ENCODE measurements at regions not wholly inside any gene's neighbourhood (a gene's known extent, or its start where the extent isn't known, plus 50 kb on each side); places are given as distances from the start of the nearest gene placed in this dataset.
A peak's percentile ranks its signal among the peaks of the same experiment; 100 is the strongest.
"Not testable (repeated sequence)": the region's sequence is repeated elsewhere in the genome, so short reads cannot be mapped to it uniquely, and the experiment has no call there.

GRCh38 chr3:139107424-139108252 is 62.9 kb upstream of the PRR23C start:
- Histone ChIP-seq H3K4me1 (ENCODE audit: control insufficient read depth, insufficient read depth, low read length) (no peaks in the 10 kb centered on the region), H3K9me3 (ENCODE audit: control insufficient read depth, insufficient read depth, low read length) (no peaks in the 10 kb centered on the region), H3K27me3 (ENCODE audit: control insufficient read depth, insufficient read depth, low read length) (no peaks in the 10 kb centered on the region), H3K4me3 (ENCODE audit: low read length) (no peak overlapping the region), H3K27ac (ENCODE audit: low read length) (no peak overlapping the region), H3K36me3 (ENCODE audit: control insufficient read depth, insufficient read depth, low read length) (no peaks in the 10 kb centered on the region)
- WGBS (ENCODE audit: insufficient coverage, insufficient read length) = no CpG with 5 or more reads among the region's 13 CpGs
- DNase-seq (ENCODE audit: low read depth, low spot score) = no peak

- WGBS (ENCODE audit: insufficient coverage, insufficient read length) = no CpG with 5 or more reads among the region's 4 CpGs
- no peaks in the 10 kb centered on the region for H3K36me3 ChIP-seq (ENCODE audit: control insufficient read depth, insufficient read depth, low read length)
- no peak overlapping the region for H3K27ac ChIP-seq (ENCODE audit: low read length)
- H3K9me3 ChIP-seq (ENCODE audit: control insufficient read depth, insufficient read depth, low read length) = no peaks in the 10 kb centered on the region
- no peak for DNase-seq (ENCODE audit: low read depth, low spot score)
- no peaks in the 10 kb centered on the region for H3K27me3 ChIP-seq (ENCODE audit: control insufficient read depth, insufficient read depth, low read length)
- no peak overlapping the region for H3K4me3 ChIP-seq (ENCODE audit: low read length)
- H3K4me1 ChIP-seq (ENCODE audit: control insufficient read depth, insufficient read depth, low read length) = no peaks in the 10 kb centered on the region
Measured at GRCh38 chr3:139108253-139108969, 63.7 kb upstream of the PRR23C start.

GRCh38 chr3:139109271-139109670 is 64.6 kb upstream of the PRR23C start:
- H3K27ac ChIP-seq (ENCODE audit: low read length) = no peak overlapping the region
- H3K4me3 ChIP-seq (ENCODE audit: low read length) = no peak overlapping the region
- no peak for DNase-seq (ENCODE audit: low read depth, low spot score)
- no peaks in the 10 kb centered on the region for H3K36me3 ChIP-seq (ENCODE audit: control insufficient read depth, insufficient read depth, low read length)
- H3K27me3 ChIP-seq (ENCODE audit: control insufficient read depth, insufficient read depth, low read length) = no peaks in the 10 kb centered on the region
- no CpG with 5 or more reads among the region's 5 CpGs for WGBS (ENCODE audit: insufficient coverage, insufficient read length)
- no peaks in the 10 kb centered on the region for H3K9me3 ChIP-seq (ENCODE audit: control insufficient read depth, insufficient read depth, low read length)
- no peaks in the 10 kb centered on the region for H3K4me1 ChIP-seq (ENCODE audit: control insufficient read depth, insufficient read depth, low read length)

GRCh38 chr3:139110072-139110830 is 65.6 kb upstream of the PRR23C start:
- no peak for DNase-seq (ENCODE audit: low read depth, low spot score)
- H3K27ac ChIP-seq (ENCODE audit: low read length) = no peak overlapping the region
- WGBS (ENCODE audit: insufficient coverage, insufficient read length) = no CpG with 5 or more reads among the region's 10 CpGs
- no peaks in the 10 kb centered on the region for H3K36me3 ChIP-seq (ENCODE audit: control insufficient read depth, insufficient read depth, low read length)
- H3K4me3 ChIP-seq (ENCODE audit: low read length) = no peak overlapping the region
- H3K4me1 ChIP-seq (ENCODE audit: control insufficient read depth, insufficient read depth, low read length) = no peaks in the 10 kb centered on the region
- no peaks in the 10 kb centered on the region for H3K9me3 ChIP-seq (ENCODE audit: control insufficient read depth, insufficient read depth, low read length)
- H3K27me3 ChIP-seq (ENCODE audit: control insufficient read depth, insufficient read depth, low read length) = no peaks in the 10 kb centered on the region

- H3K4me3 ChIP-seq (ENCODE audit: low read length); H3K27me3 ChIP-seq (ENCODE audit: control insufficient read depth, insufficient read depth, low read length); DNase-seq (ENCODE audit: low read depth, low spot score); H3K27ac ChIP-seq (ENCODE audit: low read length); H3K36me3 ChIP-seq (ENCODE audit: control insufficient read depth, insufficient read depth, low read length); H3K4me1 ChIP-seq (ENCODE audit: control insufficient read depth, insufficient read depth, low read length); H3K9me3 ChIP-seq (ENCODE audit: control insufficient read depth, insufficient read depth, low read length): not testable (repeated sequence)
- WGBS (ENCODE audit: insufficient coverage, insufficient read length) = no CpG with 5 or more reads among the region's 2 CpGs
Measured at GRCh38 chr3:139110929-139111328, 66.2 kb upstream of the PRR23C start.

GRCh38 chr3:139111392-139112229 is 66.9 kb upstream of the PRR23C start:
- H3K27ac ChIP-seq (ENCODE audit: low read length) = no peak overlapping the region
- WGBS (ENCODE audit: insufficient coverage, insufficient read length) = no CpG with 5 or more reads among the region's 13 CpGs
- H3K27me3 ChIP-seq (ENCODE audit: control insufficient read depth, insufficient read depth, low read length) = no peaks in the 10 kb centered on the region
- no peaks in the 10 kb centered on the region for H3K9me3 ChIP-seq (ENCODE audit: control insufficient read depth, insufficient read depth, low read length)
- DNase-seq (ENCODE audit: low read depth, low spot score) = peak; percentile 54
- H3K4me3 ChIP-seq (ENCODE audit: low read length) = no peak overlapping the region
- no peaks in the 10 kb centered on the region for H3K36me3 ChIP-seq (ENCODE audit: control insufficient read depth, insufficient read depth, low read length)
- no peaks in the 10 kb centered on the region for H3K4me1 ChIP-seq (ENCODE audit: control insufficient read depth, insufficient read depth, low read length)

- Histone ChIP-seq H3K4me3 (ENCODE audit: low read length) (no peak overlapping the region), H3K36me3 (ENCODE audit: control insufficient read depth, insufficient read depth, low read length) (no peaks in the 10 kb centered on the region), H3K27me3 (ENCODE audit: control insufficient read depth, insufficient read depth, low read length) (no peaks in the 10 kb centered on the region), H3K9me3 (ENCODE audit: control insufficient read depth, insufficient read depth, low read length) (no peaks in the 10 kb centered on the region), H3K4me1 (ENCODE audit: control insufficient read depth, insufficient read depth, low read length) (no peaks in the 10 kb centered on the region), H3K27ac (ENCODE audit: low read length) (no peak overlapping the region)
- WGBS (ENCODE audit: insufficient coverage, insufficient read length) = no CpG with 5 or more reads among the region's 1 CpG
- no peak for DNase-seq (ENCODE audit: low read depth, low spot score)
Measured at GRCh38 chr3:139112230-139112558, 67.5 kb upstream of the PRR23C start.

- no CpG with 5 or more reads among the region's 7 CpGs for WGBS (ENCODE audit: insufficient coverage, insufficient read length)
- no peak for DNase-seq (ENCODE audit: low read depth, low spot score)
- no peaks in the 10 kb centered on the region for H3K27me3 ChIP-seq (ENCODE audit: control insufficient read depth, insufficient read depth, low read length)
Measured at GRCh38 chr3:139113231-139113992, 68.7 kb upstream of the PRR23C start.

GRCh38 chr3:139113993-139114375 is 69.3 kb upstream of the PRR23C start:
- Histone ChIP-seq H3K27me3 (ENCODE audit: control insufficient read depth, insufficient read depth, low read length) (no peaks in the 10 kb centered on the region), H3K4me3 (ENCODE audit: low read length) (no peak overlapping the region), H3K9me3 (ENCODE audit: control insufficient read depth, insufficient read depth, low read length) (no peaks in the 10 kb centered on the region), H3K4me1 (ENCODE audit: control insufficient read depth, insufficient read depth, low read length) (no peaks in the 10 kb centered on the region), H3K27ac (ENCODE audit: low read length) (no peak overlapping the region), H3K36me3 (ENCODE audit: control insufficient read depth, insufficient read depth, low read length) (no peaks in the 10 kb centered on the region)
- DNase-seq (ENCODE audit: low read depth, low spot score) = no peak
- WGBS (ENCODE audit: insufficient coverage, insufficient read length) = no CpG with 5 or more reads among the region's 4 CpGs

More at GRCh38 chr3:139113231-139113992, 68.7 kb upstream of the PRR23C start:
- no peaks in the 10 kb centered on the region for H3K9me3 ChIP-seq (ENCODE audit: control insufficient read depth, insufficient read depth, low read length)
- H3K4me3 ChIP-seq (ENCODE audit: low read length) = no peak overlapping the region
- no peaks in the 10 kb centered on the region for H3K4me1 ChIP-seq (ENCODE audit: control insufficient read depth, insufficient read depth, low read length)
- no peak overlapping the region for H3K27ac ChIP-seq (ENCODE audit: low read length)
- no peaks in the 10 kb centered on the region for H3K36me3 ChIP-seq (ENCODE audit: control insufficient read depth, insufficient read depth, low read length)

Data from iPS DF 6.9 (cell line).